ENCODE measurements at regions not wholly inside any gene's neighbourhood (a gene's known extent, or its start where the extent isn't known, plus 50 kb on each side); places are given as distances from the start of the nearest gene placed in this dataset.

GRCh38 chr10:22148961-22149360 is 68.9 kb downstream of the EBLN1 start:
- no peak for TF ChIP-seq CTCF (IDR thresholded peaks at IDR 0.05)
- no peak for TF ChIP-seq POLR2A (IDR thresholded peaks at IDR 0.05)
